Peyer's patch (tissue), 4 donors: ENCODE measurements at regions not wholly inside any gene's neighbourhood (a gene's known extent, or its start where the extent isn't known, plus 50 kb on each side); places are given as distances from the start of the nearest gene placed in this dataset.

Source experiments
- DNase-seq, 3 donors: peaks; one replicate each; pipeline ENCODE4 v3.0.0-alpha.2; 2017 to 2019
- H3K27ac ChIP-seq, 4 donors: fragments of 200-600 bp; sonication (generic); one replicate each; pipeline ENCODE4 v1.5.1; 2016 to 2019
- H3K27me3 ChIP-seq, 2 donors: fragments of 200-600 bp; sonication (generic); one replicate each; pipeline ENCODE4 v1.5.1; 2019
- H3K36me3 ChIP-seq, 3 donors: fragments of 200-600 bp; sonication (generic); one replicate each; pipeline ENCODE4 v1.5.1; 2016 to 2019
- H3K4me1 ChIP-seq, 4 donors: fragments of 200-600 bp; sonication (generic); one replicate each; pipeline ENCODE4 v1.5.1; 2016 to 2019
- H3K4me3 ChIP-seq, 4 donors: fragments of 200-600 bp; sonication (generic); 1 replicate in 3 of 4; 2 replicates in 1 of 4; pipeline ENCODE4 v1.5.1; 2016 to 2019; ENCODE audit warnings: mild to moderate bottlenecking in 1 of 4
- H3K9me3 ChIP-seq, 4 donors: fragments of 200-600 bp; sonication (generic); one replicate each; pipeline ENCODE4 v1.5.1; 2016 to 2019; ENCODE audit warnings: mild to moderate bottlenecking in 1 of 4
- CTCF ChIP-seq, 6 experiments: fragments of 450-650 bp in 4 of 6; fragments of 200-600 bp in 2 of 6; sonication (generic) in 1 of 6; IDR thresholded peaks; one replicate each; pipeline ENCODE4 v1.5.1; 2017 to 2019; ENCODE audit warnings: antibody characterized with exemption in 6 of 6, mild to moderate bottlenecking in 3 of 6, moderate library complexity in 1 of 6
- POLR2A ChIP-seq, 2 donors: fragments of 450-650 bp; IDR thresholded peaks; one replicate each; pipeline ENCODE4 v1.5.1; 2017; ENCODE audit warnings: antibody characterized with exemption in 2 of 2, mild to moderate bottlenecking in 2 of 2, moderate library complexity in 2 of 2

- Histone ChIP-seq H3K9me3 (no peaks in the 10 kb centered on the region), H3K27me3 (no peaks in the 10 kb centered on the region), H3K36me3 (no peaks in the 10 kb centered on the region), H3K4me3 (no peak overlapping the region), H3K4me1 (no peaks in the 10 kb centered on the region), H3K27ac (no peak overlapping the region)
- no peak for DNase-seq
- no peak for TF ChIP-seq CTCF (IDR thresholded peaks at IDR 0.05)
- TF ChIP-seq POLR2A (IDR thresholded peaks at IDR 0.05): no peak
Observed at GRCh38 chr15:101563176-101563796, 73.8 kb upstream of the PCSK6 start.

GRCh38 chr15:101562428-101563059 is 73.0 kb upstream of the PCSK6 start:
- Histone ChIP-seq H3K36me3 (no peaks in the 10 kb centered on the region), H3K4me1 (no peaks in the 10 kb centered on the region), H3K9me3 (no peaks in the 10 kb centered on the region), H3K4me3 (no peak overlapping the region), H3K27me3 (no peaks in the 10 kb centered on the region), H3K27ac (no peak overlapping the region)
- no peak for DNase-seq
- TF ChIP-seq POLR2A (IDR thresholded peaks at IDR 0.05) (no peak), CTCF (IDR thresholded peaks at IDR 0.05) (no peak)

GRCh38 chr15:101561584-101561906 is 72.0 kb upstream of the PCSK6 start:
- DNase-seq: no peak
- Histone ChIP-seq H3K4me1 (no peaks in the 10 kb centered on the region), H3K4me3 (no peak overlapping the region), H3K36me3 (no peaks in the 10 kb centered on the region), H3K27me3 (no peaks in the 10 kb centered on the region), H3K27ac (no peak overlapping the region), H3K9me3 (no peaks in the 10 kb centered on the region)
- TF ChIP-seq CTCF (IDR thresholded peaks at IDR 0.05): no peak
- no peak for TF ChIP-seq POLR2A (IDR thresholded peaks at IDR 0.05)

GRCh38 chr15:101560722-101561583 is 71.4 kb upstream of the PCSK6 start:
- H3K36me3 ChIP-seq: no peaks in the 10 kb centered on the region
- H3K27ac ChIP-seq: no peak overlapping the region
- no peak for TF ChIP-seq POLR2A (IDR thresholded peaks at IDR 0.05)
- no peaks in the 10 kb centered on the region for H3K27me3 ChIP-seq
- no peaks in the 10 kb centered on the region for H3K4me1 ChIP-seq
- no peak overlapping the region for H3K4me3 ChIP-seq
- H3K9me3 ChIP-seq: no peaks in the 10 kb centered on the region
- DNase-seq: no peak

- H3K36me3 ChIP-seq: no peaks in the 10 kb centered on the region
- no peak overlapping the region for H3K27ac ChIP-seq
- no peak for DNase-seq
- H3K9me3 ChIP-seq: no peaks in the 10 kb centered on the region
- no peaks in the 10 kb centered on the region for H3K4me1 ChIP-seq
- H3K27me3 ChIP-seq: no peaks in the 10 kb centered on the region
- no peak overlapping the region for H3K4me3 ChIP-seq
- TF ChIP-seq CTCF (IDR thresholded peaks at IDR 0.05) (no peak), POLR2A (IDR thresholded peaks at IDR 0.05) (no peak)
Observed at GRCh38 chr15:101559952-101560351, 70.4 kb upstream of the PCSK6 start.
